ENCODE measurements at regions not wholly inside any gene's neighbourhood (a gene's known extent, or its start where the extent isn't known, plus 50 kb on each side); places are given as distances from the start of the nearest gene placed in this dataset.

DNA sequence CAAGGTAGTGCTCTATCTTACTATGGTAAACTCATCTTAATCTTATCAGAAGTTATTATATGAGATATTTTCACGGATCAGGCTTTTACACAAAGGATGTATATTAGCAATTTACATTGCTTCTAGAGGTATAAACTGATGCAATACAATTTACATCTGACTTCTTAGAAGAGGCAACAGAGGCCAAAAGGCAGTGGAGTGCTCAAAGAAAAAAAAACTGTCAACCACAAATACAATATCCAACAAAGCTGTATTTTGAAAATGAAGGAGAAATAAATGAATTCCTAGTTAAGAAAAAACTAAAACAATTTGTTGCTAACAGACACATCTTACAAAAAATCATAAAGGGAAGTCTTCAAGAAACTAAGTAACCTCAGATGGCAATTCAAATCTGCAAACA lies 1031.5 kb upstream of the CNTNAP5 start:
- H3K4me3 ChIP-seq = no peak overlapping the region
- H3K4me1 ChIP-seq (ENCODE audit: insufficient read depth) = no peaks in the 10 kb centered on the region
- H3K27me3 ChIP-seq = no peaks in the 10 kb centered on the region
- WGBS, 3 donors = 75 to 77% (median 77%) methylated on average over 1 of the region's 1 CpG
- H3K9me3 ChIP-seq = no peaks in the 10 kb centered on the region
- no peak overlapping the region for H3K27ac ChIP-seq
- no peak for DNase-seq
- no peaks in the 10 kb centered on the region for H3K36me3 ChIP-seq
- intact Hi-C loops (cut with DNase I) = no loop called here
- TF ChIP-seq EP300 (IDR thresholded peaks at IDR 0.05) (no peak), POLR2A (IDR thresholded peaks at IDR 0.05) (no peak)
- TF ChIP-seq, protein P1, sequence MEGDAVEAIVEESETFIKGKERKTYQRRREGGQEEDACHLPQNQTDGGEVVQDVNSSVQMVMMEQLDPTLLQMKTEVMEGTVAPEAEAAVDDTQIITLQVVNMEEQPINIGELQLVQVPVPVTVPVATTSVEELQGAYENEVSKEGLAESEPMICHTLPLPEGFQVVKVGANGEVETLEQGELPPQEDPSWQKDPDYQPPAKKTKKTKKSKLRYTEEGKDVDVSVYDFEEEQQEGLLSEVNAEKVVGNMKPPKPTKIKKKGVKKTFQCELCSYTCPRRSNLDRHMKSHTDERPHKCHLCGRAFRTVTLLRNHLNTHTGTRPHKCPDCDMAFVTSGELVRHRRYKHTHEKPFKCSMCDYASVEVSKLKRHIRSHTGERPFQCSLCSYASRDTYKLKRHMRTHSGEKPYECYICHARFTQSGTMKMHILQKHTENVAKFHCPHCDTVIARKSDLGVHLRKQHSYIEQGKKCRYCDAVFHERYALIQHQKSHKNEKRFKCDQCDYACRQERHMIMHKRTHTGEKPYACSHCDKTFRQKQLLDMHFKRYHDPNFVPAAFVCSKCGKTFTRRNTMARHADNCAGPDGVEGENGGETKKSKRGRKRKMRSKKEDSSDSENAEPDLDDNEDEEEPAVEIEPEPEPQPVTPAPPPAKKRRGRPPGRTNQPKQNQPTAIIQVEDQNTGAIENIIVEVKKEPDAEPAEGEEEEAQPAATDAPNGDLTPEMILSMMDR (IDR thresholded peaks at IDR 0.05) = no peak

DNA sequence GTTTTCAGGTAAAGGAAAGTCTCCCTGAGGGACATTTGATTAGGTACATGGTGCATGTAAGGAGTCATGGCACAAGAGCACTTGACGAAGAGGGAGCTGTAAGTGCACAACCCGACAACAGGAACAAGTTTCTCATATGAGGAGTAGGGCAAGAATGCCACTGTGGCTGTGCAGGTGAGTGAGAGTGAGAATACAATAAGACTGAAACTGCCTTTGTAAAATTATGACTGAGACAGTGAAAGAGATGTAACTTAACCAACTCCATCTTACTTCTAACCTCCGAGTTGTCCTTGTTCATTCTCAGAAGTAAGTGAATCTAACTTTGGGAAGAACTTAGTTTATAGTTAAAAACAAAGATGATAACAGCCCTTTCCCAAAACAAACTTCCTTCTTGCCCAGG lies 1025.8 kb upstream of the CNTNAP5 start:
- 60 to 81% (median 71%) methylated on average over 3 of the region's 3 CpGs for WGBS, 3 donors
- no peak for DNase-seq
- intact Hi-C loops (cut with DNase I) = no loop called here

DNA sequence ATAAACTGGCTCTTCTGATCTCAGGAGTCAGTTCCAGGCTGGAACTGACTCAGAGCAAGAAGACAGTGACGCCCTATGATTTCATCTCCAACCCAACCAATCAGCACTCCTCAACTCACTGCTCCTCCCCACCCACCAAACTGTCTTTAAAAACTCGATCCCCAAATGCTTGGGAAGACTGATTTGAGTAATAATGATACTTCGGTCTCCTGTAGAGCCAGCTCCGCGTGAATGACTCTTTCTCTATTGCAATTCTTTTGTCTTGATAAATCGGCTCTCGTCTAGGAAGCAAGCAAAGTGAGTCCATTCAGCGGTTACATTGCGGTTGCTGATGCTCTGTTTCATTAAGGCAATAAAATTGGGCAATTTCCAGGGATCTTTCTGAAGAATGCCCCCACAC lies 1025.3 kb upstream of the CNTNAP5 start:
- H3K4me1 ChIP-seq (ENCODE audit: insufficient read depth) = no peaks in the 10 kb centered on the region
- intact Hi-C loops (cut with DNase I) = no loop called here
- H3K27me3 ChIP-seq = no peaks in the 10 kb centered on the region
- TF ChIP-seq POLR2A (IDR thresholded peaks at IDR 0.05) (no peak), EP300 (IDR thresholded peaks at IDR 0.05) (no peak)
- TF ChIP-seq, protein P1 (IDR thresholded peaks at IDR 0.05) = no peak
- H3K9me3 ChIP-seq = no peaks in the 10 kb centered on the region
- 42 to 65% (median 58%) methylated on average over 9 of the region's 9 CpGs for WGBS, 3 donors
- DNase-seq = no peak
- no peaks in the 10 kb centered on the region for H3K36me3 ChIP-seq
- H3K4me3 ChIP-seq = no peak overlapping the region
- no peak overlapping the region for H3K27ac ChIP-seq

More for the DNA sequence above, 1025.8 kb upstream of the CNTNAP5 start:
- H3K27me3 ChIP-seq = no peaks in the 10 kb centered on the region
- H3K27ac ChIP-seq = no peak overlapping the region
- TF ChIP-seq, protein P1 (IDR thresholded peaks at IDR 0.05) = no peak
- TF ChIP-seq EP300 (IDR thresholded peaks at IDR 0.05) (no peak), POLR2A (IDR thresholded peaks at IDR 0.05) (no peak)
- H3K36me3 ChIP-seq = no peaks in the 10 kb centered on the region
- no peaks in the 10 kb centered on the region for H3K9me3 ChIP-seq
- H3K4me3 ChIP-seq = no peak overlapping the region
- H3K4me1 ChIP-seq (ENCODE audit: insufficient read depth) = no peaks in the 10 kb centered on the region

DNA sequence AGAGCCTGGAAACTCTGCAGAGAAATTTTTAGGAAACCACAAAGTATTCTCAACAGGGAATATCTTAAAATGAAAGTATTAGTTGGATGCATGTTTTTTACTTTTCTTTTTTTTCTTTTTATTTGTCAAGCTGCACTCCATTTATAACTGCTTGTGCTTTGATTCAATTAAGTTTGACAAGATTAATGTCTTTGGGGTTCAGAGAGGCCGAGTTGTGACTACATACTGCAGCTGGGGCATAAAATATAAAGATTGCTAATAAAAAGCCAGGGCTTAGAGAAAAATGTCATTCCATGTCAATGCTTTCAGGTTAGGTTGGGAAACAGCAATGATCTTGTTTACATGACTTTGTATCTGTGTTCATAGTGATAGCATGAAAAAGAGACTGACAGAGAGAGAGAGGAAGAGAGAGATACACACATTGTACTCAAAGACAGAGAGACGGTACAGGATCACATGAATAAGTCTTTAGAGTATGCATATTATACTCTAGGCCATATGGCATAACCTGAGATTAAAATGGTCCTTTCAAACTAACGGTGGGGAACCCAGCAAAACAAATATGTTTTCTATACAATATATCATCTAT lies 1022.3 kb upstream of the CNTNAP5 start:
- TF ChIP-seq EP300 (IDR thresholded peaks at IDR 0.05) = no peak
- TF ChIP-seq, protein P1 (IDR thresholded peaks at IDR 0.05) = no peak
- Histone ChIP-seq H3K4me3 (no peak overlapping the region), H3K27me3 (no peaks in the 10 kb centered on the region), H3K4me1 (ENCODE audit: insufficient read depth) (no peaks in the 10 kb centered on the region), H3K27ac (no peak overlapping the region), H3K9me3 (no peaks in the 10 kb centered on the region), H3K36me3 (no peaks in the 10 kb centered on the region)
- DNase-seq = no peak
- WGBS, 3 donors = 22 to 26% (median 25%) methylated on average over 3 of the region's 3 CpGs
- intact Hi-C loops (cut with DNase I) = no loop called here

Measured in ovary (tissue), 7 donors.